ENCODE measurements at regions not wholly inside any gene's neighbourhood (a gene's known extent, or its start where the extent isn't known, plus 50 kb on each side); places are given as distances from the start of the nearest gene placed in this dataset.

DNA sequence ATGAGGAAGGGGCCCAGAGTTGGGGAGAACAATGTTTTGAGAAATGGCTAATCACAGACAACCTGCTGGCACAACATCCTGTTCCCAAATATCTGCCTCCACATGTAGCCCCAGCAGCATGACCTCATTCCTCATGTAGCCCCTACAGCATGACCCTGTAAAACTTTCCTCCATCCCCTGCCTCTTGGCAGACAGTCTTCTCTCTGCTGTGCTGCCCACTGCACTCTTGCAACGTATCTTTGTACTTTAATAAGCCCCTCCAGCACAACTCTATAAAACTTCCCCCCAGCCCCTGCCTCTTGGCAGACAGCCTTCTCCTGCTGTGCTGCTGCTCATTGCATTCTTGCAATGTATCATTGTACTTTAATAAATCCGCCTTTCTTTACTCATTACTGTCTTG, 278.8 kb downstream of the HDGFL1 start:
- no peak for TF ChIP-seq ZBTB1 (tag by site-specific recombination; IDR thresholded peaks at IDR 0.05)
- no peak for TF ChIP-seq ZNF776 (tag by site-specific recombination; IDR thresholded peaks at IDR 0.05; ENCODE audit: borderline replicate concordance)
- no peak for TF ChIP-seq ZNF610 (tag by site-specific recombination; IDR thresholded peaks at IDR 0.05; ENCODE audit: borderline replicate concordance)
- TF ChIP-seq RBAK (tag by site-specific recombination; IDR thresholded peaks at IDR 0.05) = no peak
- no peak for TF ChIP-seq ZNF48 (tag by site-specific recombination; IDR thresholded peaks at IDR 0.05)
- no peak for TF ChIP-seq ZSCAN16 (tag by site-specific recombination; IDR thresholded peaks at IDR 0.05)
- TF ChIP-seq ZNF791 (tag by site-specific recombination; IDR thresholded peaks at IDR 0.05) = no peak
- CTCF ChIA-PET = no interaction called here
- no peak overlapping the region for H3K27ac ChIP-seq (ENCODE audit: extremely low read depth, low read depth, low read length)
- no peak overlapping the region for H3K4me3 ChIP-seq (ENCODE audit: low read depth, low read length)
- POLR2A ChIA-PET = no interaction called here
- H3K4me1 ChIP-seq (ENCODE audit: control insufficient read depth, insufficient read depth, low read length) = no peaks in the 10 kb centered on the region
- H3K36me3 ChIP-seq (ENCODE audit: control insufficient read depth in 2 of 2, insufficient read depth in 1 of 2, low read length in 2 of 2) = no peaks in the 10 kb centered on the region
- H3K9me3 ChIP-seq (ENCODE audit: control insufficient read depth, insufficient read depth, low read depth, low read length) = no peaks in the 10 kb centered on the region

DNA sequence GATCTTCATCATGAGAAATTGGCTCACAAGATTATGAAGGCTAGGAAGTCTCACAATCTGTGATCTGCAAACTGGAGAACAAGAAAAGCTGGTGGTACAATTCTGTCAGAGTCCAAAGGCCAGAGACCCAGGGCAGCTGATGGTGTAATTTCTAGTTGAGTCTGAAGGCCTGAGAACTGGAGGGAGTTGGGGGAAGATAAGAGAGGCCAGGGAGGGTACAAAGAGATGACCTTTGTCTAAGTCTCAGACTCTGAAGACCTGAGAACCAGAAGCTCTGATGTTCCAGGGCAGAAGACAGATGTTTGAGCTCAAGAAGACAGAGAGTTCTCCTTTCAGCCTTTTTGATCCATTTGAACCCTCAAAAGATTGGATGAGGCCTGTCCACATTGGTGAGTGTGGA, 280.6 kb downstream of the HDGFL1 start:
- POLR2A ChIA-PET = no interaction called here
- TF ChIP-seq ZBTB10 (tag by site-specific recombination; IDR thresholded peaks at IDR 0.05) (no peak), BCL11A (tag by site-specific recombination; IDR thresholded peaks at IDR 0.05; ENCODE audit: low read depth) (no peak), ZSCAN16 (tag by site-specific recombination; IDR thresholded peaks at IDR 0.05) (no peak), ZNF600 (tag by site-specific recombination; IDR thresholded peaks at IDR 0.05) (no peak), KLF1 (tag by site-specific recombination; IDR thresholded peaks at IDR 0.05) (no peak)
- TF ChIP-seq, protein P1, sequence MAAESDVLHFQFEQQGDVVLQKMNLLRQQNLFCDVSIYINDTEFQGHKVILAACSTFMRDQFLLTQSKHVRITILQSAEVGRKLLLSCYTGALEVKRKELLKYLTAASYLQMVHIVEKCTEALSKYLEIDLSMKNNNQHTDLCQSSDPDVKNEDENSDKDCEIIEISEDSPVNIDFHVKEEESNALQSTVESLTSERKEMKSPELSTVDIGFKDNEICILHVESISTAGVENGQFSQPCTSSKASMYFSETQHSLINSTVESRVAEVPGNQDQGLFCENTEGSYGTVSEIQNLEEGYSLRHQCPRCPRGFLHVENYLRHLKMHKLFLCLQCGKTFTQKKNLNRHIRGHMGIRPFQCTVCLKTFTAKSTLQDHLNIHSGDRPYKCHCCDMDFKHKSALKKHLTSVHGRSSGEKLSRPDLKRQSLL (tag by site-specific recombination; IDR thresholded peaks at IDR 0.05) = no peak
- CTCF ChIA-PET = interaction anchor here (0.7 kb wide), 1 partner anchor 71 kb away, joined by 3 read pairs; no protein-coding TSS in a partner anchor

DNA sequence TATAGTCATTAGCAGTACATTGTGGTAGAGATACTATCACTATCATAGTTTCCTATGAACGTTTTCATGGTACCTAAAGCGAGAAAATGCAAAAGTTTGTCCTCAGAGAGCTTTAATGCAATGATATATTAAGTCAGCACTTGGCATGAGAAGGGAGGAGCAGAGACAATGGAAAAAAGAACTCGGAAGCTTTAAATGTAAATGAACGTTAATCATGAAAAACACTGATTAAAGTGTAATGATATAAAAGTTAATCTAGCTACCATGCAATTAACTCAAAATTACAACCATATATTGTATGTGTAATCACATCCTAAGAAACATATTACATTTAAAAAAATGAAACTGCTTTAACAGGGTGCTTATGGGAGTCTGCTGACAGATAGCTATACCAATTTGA, 282.7 kb downstream of the HDGFL1 start:
- ChIA-PET CTCF (interaction anchor here (0.6 to 0.7 kb wide), 2 partner anchors 604 to 1263 kb away, joined by 3 to 4 read pairs; no protein-coding TSS in a partner anchor), POLR2A (no interaction called here)
- TF ChIP-seq SCRT1 (tag by site-specific recombination; IDR thresholded peaks at IDR 0.05; ENCODE audit: borderline replicate concordance) (no peak), KLF16 (tag by site-specific recombination; IDR thresholded peaks at IDR 0.05) (no peak), ZNF2 (tag by site-specific recombination; IDR thresholded peaks at IDR 0.05) (no peak), ZNF274 (IDR thresholded peaks at IDR 0.05; ENCODE audit: low read length) (no peak), ZNF274 (tag by site-specific recombination; IDR thresholded peaks at IDR 0.05; ENCODE audit: borderline replicate concordance) (no peak)
- TF ChIP-seq, protein P2, sequence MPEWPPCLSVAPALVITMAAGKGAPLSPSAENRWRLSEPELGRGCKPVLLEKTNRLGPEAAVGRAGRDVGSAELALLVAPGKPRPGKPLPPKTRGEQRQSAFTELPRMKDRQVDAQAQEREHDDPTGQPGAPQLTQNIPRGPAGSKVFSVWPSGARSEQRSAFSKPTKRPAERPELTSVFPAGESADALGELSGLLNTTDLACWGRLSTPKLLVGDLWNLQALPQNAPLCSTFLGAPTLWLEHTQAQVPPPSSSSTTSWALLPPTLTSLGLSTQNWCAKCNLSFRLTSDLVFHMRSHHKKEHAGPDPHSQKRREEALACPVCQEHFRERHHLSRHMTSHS (tag by site-specific recombination; IDR thresholded peaks at IDR 0.05) = no peak

More for the DNA sequence above, 280.6 kb downstream of the HDGFL1 start:
- H3K9me3 ChIP-seq (ENCODE audit: control insufficient read depth, insufficient read depth, low read depth, low read length) = no peaks in the 10 kb centered on the region
- H3K4me3 ChIP-seq (ENCODE audit: low read depth, low read length) = no peak overlapping the region
- H3K4me1 ChIP-seq (ENCODE audit: control insufficient read depth, insufficient read depth, low read length) = no peaks in the 10 kb centered on the region
- H3K27ac ChIP-seq (ENCODE audit: extremely low read depth, low read depth, low read length) = no peak overlapping the region
- H3K36me3 ChIP-seq (ENCODE audit: control insufficient read depth in 2 of 2, insufficient read depth in 1 of 2, low read length in 2 of 2) = no peaks in the 10 kb centered on the region

More for the DNA sequence above, 282.7 kb downstream of the HDGFL1 start:
- Histone ChIP-seq H3K4me1 (ENCODE audit: control insufficient read depth, insufficient read depth, low read length) (no peaks in the 10 kb centered on the region), H3K36me3 (ENCODE audit: control insufficient read depth in 2 of 2, insufficient read depth in 1 of 2, low read length in 2 of 2) (no peaks in the 10 kb centered on the region), H3K4me3 (ENCODE audit: low read depth, low read length) (no peak overlapping the region), H3K9me3 (ENCODE audit: control insufficient read depth, insufficient read depth, low read depth, low read length) (no peaks in the 10 kb centered on the region), H3K27ac (ENCODE audit: extremely low read depth, low read depth, low read length) (no peak overlapping the region)
